GM19372 (cell line): ENCODE measurements at regions not wholly inside any gene's neighbourhood (a gene's known extent, or its start where the extent isn't known, plus 50 kb on each side); places are given as distances from the start of the nearest gene placed in this dataset.

Source experiments
- ATAC-seq: cut with Tn5 transposase; IDR thresholded peaks from one replicate; pipeline ENCODE4 v1.9.1; 2021; ENCODE audit warnings: mild to moderate bottlenecking, low read depth, moderate library complexity; ENCODE audit not compliant: unreplicated experiment

DNA sequence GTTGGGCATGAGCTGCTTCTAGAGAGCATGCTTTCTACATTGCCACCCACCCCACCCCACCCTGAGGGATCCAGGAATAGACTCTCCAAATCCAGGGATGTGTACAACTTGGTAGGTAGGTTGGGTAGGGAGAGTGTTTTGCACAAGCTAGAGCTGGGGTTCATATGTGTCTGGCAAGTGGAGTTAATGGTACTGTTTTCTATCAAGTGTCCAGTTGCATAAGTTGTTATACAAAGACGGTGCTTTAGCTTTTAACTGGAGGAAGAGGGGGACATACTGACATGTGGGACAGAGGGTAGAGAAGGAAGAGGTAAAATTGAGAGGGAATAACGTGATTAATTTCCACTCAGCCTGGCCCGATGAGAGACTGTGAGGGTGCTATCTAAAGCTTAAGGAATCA is 51.0 kb upstream of the TNC start:
- ATAC-seq, result no peak

DNA sequence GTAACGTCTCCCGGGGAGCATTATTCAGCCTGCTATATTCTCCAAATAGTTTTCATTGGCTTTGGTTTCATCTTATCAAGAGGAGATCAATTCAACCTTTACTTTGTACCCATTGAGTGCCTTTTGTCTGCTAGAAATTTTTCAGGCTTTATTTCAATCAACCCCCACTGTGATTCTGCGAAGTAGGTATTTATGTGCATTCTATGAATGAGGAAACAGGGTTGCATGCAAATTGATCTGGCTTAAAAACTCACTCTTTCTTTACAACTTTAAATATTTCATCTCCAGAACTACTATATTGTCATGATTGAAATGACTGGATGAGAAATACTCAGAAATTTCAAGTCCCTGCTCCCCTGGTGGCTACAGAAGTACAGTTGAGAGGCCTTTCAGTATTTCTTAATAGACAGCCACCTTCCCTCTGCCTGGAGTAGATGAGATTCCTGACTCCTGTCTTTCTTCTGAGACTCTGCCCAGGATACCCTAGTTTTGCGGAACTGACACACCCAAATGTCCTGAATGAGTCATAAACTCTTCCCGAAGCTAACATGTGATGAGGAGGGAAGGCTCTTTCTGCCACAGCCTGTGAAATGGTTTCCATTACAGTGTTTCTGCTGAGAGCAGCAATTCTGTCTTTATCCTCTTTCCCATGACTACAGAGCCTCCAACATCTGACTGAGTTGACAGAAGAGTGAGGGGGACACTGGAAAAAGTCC is 52.6 kb upstream of the TNC start:
- ATAC-seq, result no peak

DNA sequence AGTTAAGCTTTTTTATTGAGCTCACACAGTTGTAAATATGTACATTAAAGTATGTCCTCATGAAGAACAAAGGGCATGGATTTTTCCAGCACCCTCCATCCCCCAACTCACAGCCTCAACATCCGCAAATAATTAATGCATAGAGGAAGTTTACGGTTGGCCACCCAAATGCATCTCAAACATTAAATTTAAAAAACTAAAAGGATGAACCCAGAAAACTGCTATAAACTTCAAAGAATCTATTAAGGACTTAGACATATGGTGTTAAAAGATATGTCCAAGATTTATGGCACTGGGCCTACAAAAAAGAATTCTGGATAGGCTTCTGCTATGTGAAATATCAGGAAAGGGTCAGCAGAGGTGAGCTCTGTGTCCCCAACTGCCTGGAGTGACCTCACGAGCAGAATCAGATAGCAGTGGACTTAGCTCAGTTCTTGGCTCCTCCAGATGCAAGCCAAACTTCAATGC is 54.0 kb upstream of the TNC start:
- no peak for ATAC-seq

DNA sequence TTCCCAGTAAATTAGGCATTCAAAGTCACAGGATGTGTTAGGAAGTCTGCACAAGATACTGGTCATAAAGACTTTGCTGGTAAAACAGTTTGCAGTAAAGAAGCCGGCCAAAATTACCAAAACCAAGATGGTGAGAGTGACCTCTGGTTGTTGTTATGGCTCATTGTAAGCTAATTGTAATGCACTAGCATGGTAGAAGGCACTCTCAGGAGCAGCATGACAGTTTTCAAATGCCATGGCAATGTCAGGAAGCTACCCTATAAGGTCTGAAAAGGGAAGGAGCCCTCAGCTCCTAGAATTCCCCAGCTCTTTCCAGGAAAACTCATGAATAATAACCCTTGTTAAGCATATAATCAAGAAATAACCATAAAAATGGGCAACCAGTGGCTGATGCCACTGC is 64.3 kb upstream of the TNC start:
- ATAC-seq, result no peak

DNA sequence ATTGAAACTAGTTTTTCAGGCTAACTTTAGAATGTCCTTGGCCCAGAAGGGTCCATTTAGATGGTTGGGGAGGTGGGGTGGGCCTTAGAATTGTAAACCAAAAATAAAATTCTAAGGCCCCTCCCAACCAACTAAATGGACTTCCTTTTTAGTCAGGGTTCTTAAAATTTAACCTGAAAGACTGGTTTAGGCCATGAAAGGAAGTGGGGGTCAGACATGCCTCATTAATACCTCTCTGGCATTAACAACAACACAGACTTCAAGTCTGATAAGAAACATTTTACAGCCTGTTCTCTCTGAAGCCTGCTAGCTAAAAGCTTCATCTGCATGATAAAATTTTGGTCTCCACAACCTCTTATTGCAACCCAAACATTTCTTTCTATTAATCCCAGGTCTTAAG is 65.5 kb upstream of the TNC start:
- ATAC-seq, result no peak

DNA sequence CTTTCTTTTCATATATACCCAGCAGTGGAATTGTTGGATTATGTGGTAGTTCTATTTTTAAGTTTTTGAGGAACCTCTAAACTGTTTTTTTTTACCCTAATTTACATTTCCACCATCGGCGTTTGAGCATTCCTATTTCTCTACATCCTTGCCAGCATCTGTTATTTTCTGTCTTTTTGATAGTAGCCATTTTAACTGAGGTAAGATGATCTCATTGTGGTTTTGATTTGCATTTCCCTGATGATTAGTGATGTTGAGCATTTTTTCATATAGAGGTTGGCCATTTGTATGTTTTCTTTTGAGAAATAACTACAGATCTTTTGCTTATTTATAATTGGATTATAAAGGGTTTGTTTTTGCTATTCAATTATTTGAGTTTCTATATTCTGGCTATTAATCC is 71.7 kb upstream of the TNC start:
- no peak for ATAC-seq

DNA sequence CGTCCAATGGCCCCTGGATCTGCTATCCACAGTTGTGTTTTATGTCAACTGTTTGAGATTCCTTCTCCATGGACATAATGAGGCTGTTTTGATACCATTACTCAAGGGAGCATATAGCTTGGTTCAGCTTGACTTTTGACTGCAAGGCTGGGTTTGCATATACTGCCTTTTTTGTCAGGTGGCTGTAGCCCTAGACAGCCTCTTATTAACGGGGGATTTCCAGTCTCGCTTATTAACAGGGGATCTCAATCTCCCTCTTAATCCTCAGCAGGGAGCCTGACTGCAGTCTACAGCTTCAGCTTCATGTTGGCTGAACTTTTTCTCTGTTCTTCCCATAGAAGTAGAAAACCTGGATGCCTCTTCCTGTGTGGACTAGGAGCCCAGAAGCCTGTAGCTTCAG is 73.7 kb upstream of the TNC start:
- ATAC-seq, result peak; percentile 57

DNA sequence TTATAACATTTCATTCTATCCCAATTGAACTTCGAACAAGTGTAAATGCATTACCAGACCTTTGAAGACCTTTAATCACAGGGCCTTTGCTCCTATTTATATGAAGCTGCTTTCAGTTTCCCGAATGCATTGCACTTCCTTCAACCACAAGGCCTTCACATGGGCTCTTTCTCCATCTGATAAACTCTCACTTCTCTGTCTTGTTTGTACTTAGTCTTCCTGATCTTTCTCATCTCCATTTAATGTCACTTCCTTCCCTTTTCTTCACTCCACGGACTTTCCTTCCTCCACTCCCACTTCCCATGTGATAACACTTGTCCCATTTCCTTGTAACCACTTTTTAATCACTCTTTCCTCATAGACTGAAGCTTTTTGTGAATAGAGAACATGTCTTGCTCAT is 74.3 kb upstream of the TNC start:
- peak; percentile 43 for ATAC-seq

DNA sequence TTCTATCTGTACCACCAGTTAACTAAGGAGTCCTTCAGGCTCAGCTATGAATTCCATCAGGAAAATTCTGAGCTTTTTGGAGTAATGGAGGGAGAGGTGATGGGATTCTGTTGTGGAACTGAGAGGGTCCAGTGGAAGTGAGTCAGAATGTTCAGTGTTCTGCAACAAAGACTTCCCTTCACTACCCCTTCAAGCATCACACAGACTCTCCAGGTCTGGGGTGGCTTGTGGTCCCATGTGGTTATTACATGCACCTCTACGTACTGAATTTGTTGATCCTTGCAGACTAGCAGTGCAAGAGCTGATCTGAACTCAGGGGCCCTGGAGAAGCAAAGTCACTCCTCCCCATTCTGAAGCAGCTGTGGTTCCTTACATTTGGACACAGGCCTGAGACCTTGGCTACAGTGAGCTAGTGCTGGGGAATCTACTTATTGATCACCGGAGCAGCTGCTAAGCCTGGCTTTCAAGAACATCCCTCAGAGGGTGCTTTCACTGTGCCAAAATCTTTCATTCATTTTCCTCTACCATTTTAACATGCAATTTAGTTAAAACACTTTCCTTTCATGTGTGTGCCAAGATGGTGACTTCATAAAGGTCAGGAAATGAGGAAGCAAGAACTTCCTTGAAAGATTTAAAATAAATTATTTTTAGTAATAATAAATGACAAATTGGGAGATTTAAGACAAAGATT is 75.0 kb upstream of the TNC start:
- ATAC-seq, result peak; percentile 43

DNA sequence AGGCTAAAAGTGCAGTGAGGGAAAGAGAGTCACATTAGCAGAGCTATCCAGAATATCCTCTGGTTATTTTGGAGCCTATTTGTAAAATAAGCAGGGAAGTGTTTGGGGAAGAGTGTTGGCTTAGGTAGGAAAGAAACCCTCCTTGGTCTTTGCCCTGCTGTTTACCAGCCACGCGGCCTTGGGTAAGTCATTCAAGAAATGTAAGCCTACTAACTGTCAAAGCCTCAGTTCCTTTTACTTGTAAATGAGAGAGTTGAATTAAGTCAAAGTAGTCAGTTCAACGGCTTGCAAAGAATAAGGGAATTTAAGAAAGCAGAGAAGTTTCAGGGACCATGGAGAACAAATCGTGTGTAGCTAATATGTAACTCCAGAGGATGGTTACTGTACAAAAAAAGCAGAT is 75.8 kb upstream of the TNC start:
- no peak for ATAC-seq

DNA sequence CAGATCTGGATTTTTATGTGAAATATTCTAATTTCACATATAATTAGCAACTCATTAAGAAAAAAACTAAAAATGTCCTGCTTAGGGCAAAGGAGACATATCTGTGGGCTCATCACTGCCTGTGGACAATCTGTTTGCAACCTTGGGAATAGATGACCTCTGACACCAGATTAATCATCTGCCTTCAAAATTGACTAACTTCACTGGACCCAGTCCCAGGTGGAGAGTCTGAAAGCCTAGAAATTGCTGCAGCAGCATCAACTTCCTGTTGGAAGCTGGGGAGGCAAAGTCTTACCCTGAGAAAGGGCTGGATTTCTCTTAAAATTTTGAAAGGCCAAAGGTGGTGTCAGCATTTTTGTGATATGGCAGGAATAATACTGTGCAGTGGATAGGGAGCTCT is 76.3 kb upstream of the TNC start:
- no peak for ATAC-seq

DNA sequence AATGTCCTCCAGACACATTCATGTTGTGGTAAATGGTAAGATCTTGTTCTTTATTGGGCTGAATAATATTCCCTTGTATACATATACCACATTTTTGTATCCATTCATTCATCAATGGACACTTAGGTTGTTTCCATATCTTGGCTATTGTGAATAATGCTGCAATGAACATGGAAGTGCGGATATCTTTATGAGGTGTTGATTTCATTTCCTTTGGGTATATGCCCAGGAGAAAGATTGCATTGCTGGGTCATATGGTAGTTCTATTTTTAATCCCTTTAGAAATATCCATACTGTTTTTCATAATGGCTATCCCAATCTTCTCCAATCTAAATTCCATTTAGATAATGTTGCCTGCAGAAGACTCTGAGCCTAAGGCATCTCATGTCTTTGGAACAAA is 78.0 kb upstream of the TNC start:
- ATAC-seq, result no peak

DNA sequence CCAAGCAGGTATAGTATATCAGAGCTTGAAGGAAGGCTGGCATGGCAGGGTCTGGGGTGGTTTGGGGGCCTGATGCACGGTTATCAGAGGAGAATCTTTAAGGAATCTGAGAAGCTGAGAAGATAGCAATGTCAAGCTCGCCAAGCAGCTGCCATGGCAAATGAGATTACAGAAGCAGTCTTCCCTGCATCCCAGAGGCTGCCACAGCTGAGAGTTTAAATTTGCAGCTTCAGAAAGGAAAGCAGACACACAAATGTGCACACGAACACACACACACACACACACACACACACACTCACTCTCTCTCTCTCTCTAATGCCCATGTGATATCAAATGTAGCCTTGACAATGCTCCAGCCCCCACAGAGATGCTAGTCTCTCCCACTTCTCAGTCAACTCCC is 79.0 kb upstream of the TNC start:
- no peak for ATAC-seq

DNA sequence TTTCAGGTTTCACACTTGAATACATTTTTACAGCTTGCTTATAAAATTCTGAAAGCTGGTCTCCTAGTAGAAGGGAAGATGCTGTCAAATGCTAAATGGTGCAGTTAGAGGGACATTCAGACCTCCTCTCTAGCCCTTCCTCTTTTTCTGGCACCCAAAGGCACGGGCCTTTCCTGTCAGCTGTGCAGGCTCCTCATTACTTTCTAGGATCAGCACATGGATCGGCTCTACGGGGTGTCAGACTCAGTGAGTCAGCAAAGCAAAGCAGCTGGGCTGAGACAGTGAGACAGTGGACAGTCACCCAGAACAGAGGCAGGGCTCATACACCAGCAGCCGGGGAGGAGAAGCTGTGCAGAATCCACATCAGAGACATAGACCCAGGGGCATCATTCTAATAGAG is 80.0 kb upstream of the TNC start:
- ATAC-seq, result no peak

DNA sequence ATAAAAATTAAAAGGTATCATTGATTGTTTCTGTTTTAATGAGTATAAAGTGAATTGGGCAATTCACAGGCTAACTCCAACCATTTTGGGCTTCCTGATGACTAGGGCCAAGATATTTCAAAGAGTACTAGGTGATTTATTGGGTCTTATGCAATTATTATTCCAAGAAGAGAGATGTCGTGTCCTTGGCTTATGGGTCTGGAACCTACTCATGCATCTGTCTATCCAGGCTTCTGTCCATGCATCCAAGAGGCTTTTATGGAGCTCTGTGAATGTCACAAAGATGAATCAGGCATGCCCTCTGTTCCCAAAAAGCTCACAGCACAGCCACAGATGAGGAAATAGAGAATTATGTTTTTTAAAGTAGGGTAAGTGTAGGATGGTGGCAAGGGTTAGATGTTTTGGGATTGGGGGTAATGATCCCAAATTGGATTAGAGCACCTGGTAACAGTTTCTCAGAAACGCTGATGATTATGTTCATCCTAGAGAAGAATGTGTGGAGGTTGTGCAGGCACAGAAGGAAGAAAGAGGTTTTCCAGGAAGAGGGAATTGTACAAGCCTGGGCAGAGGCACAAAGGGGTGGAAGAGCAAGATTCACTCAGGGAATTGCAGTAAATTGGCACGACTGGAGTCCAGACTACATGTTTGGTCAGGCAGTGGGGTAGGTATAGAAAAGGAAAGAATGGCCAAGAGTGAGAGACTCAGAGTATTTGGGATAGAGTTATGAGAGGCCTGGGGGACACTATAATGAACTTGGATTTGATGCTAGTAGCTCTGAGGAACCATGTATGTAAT is 83.0 kb upstream of the TNC start:
- ATAC-seq, result no peak

DNA sequence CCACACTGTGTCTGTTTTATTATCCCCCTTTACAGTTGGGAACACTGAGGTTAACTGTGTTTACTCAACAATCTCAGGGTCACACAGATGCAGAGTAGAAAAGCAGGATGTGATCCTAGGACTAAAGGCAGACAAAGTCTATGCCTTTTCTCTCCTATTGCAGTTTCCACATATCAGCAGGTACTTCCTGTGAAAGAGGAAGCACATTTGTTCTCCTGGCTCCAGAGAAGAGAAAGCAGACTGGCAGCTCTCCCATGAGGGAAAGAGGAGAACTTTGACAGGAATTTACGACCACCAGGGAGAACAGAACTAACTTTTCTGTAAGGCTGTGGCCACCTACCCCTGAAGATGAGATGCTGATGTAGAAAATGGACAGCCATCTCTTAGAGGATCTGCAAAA is 84.2 kb upstream of the TNC start:
- ATAC-seq, result no peak

DNA sequence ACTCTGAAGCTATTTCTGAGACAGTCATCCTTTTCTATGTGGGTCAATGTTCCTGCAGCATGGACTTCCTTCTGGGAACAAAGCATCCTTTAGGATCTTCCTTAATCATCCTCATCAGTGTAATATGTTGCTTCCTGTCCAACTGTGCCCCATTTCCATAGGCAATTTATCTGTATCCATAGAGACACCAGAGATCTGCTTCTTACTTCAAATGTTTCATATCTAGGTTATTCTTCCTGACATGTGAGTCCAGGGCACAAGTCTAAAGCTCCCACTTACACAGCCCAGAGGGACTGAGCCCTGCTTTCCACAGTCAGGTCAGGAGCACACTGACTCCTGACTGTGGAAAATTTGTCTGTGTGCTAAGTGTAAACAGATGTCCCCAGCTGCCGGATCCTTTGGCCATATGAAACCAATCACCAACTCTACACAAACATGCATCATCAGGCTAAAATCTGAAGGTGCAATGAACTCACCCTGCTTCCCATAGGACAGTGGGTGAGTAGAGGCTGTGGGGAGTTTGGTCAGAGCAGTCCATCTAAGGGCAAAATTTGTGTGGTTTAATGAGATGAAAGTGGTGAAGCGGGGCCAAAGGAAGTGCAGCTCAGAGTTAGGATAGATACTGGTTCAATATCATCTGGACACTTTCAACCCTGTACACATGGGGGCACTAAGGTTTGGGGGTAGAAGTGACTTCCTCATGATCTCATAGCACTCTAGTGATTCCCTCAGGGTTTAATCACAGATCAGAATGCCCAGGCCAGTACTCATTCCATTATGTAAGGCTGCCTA is 85.2 kb upstream of the TNC start:
- ATAC-seq, result no peak

DNA sequence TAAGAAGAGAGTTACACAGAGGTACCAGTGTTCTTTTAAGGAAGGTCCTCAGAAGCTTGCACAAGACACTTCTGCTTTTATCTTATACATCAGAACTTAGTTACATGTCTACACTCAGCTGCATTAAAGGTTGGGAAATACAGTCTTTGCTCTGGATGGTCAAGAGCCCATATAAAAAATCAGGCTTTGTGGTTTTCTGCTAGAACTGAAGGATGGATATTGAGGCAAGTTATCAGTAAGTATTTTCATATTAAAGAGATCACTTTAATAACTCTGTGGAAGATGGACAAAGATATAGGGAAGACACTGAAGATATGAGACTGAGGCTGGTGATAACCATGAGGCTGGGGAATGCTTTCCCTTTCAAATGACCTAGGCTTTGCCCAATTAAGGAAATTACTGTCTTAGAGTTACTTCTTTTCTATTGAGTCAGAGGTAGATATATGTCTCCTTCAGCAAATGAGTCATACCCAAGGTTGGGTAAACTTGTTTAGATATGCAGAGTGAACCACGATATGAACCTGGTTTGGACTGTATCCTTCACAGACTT is 87.0 kb upstream of the TNC start:
- no peak for ATAC-seq

DNA sequence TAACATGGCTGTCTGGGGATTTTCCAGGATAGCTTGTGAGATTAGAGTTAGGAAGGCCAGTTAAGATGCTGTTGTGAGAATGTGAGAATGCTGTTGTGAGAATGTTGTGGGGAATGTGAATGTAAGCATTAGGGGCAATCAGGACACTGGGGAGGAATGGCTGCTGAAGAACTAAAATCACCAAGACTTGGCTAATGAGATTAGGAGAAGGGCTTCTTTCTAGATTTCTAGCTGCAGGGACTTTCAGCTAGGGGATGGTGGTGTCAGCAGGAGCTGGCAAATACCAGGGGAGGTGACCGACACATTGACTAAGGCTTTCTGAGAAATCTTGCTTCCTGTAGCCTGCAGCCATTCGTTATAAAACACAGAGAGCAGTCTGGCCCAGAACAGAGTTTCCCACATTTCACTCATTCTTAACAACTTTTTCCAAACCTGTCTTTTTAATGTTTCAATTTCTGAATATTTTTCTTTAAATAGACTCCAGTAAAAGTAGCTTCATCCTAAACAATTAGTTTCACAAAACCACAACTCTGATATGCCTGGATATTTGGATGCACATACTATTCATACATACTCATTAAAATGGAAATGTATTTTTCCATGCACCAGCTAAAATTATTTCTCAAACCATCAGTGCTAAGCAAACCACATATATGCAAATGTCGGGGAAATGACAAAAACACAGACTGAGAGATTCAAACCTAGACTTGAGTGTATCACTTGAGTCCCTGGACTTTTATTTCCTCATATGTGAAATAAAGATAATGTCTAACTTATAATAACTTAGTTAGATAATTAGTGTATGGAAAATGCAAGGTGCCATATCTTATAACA is 89.3 kb upstream of the TNC start:
- ATAC-seq, result peak; percentile 46

DNA sequence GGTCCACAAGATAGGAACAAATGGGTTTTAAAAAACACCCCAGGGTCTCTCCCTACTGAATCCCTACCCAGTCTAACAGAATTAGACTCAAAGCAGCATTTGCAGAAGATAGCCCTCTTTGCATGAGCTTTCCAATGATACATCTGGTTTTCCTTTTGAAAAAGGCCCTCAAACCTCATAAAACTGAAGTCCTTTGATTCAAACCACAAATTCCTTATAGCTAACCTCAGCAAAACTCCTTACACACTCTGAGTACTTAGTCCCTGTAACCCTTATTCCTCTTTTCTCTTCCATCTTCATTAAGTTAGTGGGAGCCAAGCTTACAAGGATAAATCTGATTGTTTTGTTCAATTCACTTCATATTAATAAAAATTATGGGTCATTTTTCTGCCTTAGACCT is 90.5 kb upstream of the TNC start:
- ATAC-seq, result no peak
